Astrocyte (in vitro differentiated cells and primary cell): ENCODE measurements at regions not wholly inside any gene's neighbourhood (a gene's known extent, or its start where the extent isn't known, plus 50 kb on each side); places are given as distances from the start of the nearest gene placed in this dataset.
"Not testable (repeated sequence)": the region's sequence is repeated elsewhere in the genome, so short reads cannot be mapped to it uniquely, and the experiment has no call there.

ENCODE experiments used
- DNase-seq: peaks from one replicate; pipeline ENCODE4 v3.0.0-alpha.2; 2010; ENCODE audit warnings: low read depth
- FAIRE-seq: peaks from 2 replicates; lab custom pipeline; 2011; peaks lifted over from hg19 to GRCh38; lab: Jason Lieb, UNC
- H2AFZ ChIP-seq: 2 replicates; pipeline ENCODE4 v1.6.0; 2012; ENCODE audit warnings: low read depth, low read length, inconsistent platforms
- H3K27ac ChIP-seq: 2 replicates; pipeline ENCODE4 v1.5.1; 2011; ENCODE audit warnings: low read depth, low read length, inconsistent platforms
- H3K27me3 ChIP-seq: 2 replicates; pipeline ENCODE4 v1.6.0; 2011; ENCODE audit warnings: low read length, inconsistent platforms; ENCODE audit not compliant: insufficient read depth
- H3K36me3 ChIP-seq: 2 replicates; pipeline ENCODE4 v1.5.1; 2011; ENCODE audit warnings: low read length, inconsistent platforms; ENCODE audit not compliant: insufficient read depth
- H3K4me1 ChIP-seq: 2 replicates; pipeline ENCODE4 v1.5.1; 2011; ENCODE audit warnings: low read length, inconsistent platforms; ENCODE audit not compliant: insufficient read depth
- H3K4me2 ChIP-seq: 2 replicates; pipeline ENCODE4 v1.6.0; 2012; ENCODE audit warnings: low read length, inconsistent platforms
- H3K4me3 ChIP-seq: 2 replicates; pipeline ENCODE4 v1.5.1; 2011; ENCODE audit warnings: low read depth, mild to moderate bottlenecking, low read length, inconsistent platforms; ENCODE audit not compliant: insufficient read depth
- H3K79me2 ChIP-seq: 2 replicates; pipeline ENCODE4 v1.6.0; 2012; ENCODE audit warnings: mild to moderate bottlenecking, low read length, inconsistent platforms; ENCODE audit not compliant: insufficient read depth
- H3K9ac ChIP-seq: 2 replicates; pipeline ENCODE4 v1.6.0; 2012; ENCODE audit warnings: mild to moderate bottlenecking, low read length, inconsistent platforms
- H3K9me3 ChIP-seq: 2 replicates; pipeline ENCODE4 v1.5.1; 2012; ENCODE audit warnings: low read depth, mild to moderate bottlenecking, low read length, inconsistent platforms; ENCODE audit not compliant: insufficient read depth
- H4K20me1 ChIP-seq: 2 replicates; pipeline ENCODE4 v1.6.0; 2012; ENCODE audit warnings: low read length, inconsistent platforms; ENCODE audit not compliant: insufficient read depth
- H3K27ac Mint-ChIP-seq: one replicate; pipeline ENCODE4 v1.8.0; 2021; ENCODE audit warnings: mild to moderate bottlenecking, mixed read lengths; ENCODE audit not compliant: unreplicated experiment
- H3K27me3 Mint-ChIP-seq: one replicate; pipeline ENCODE4 v1.8.0; 2021; ENCODE audit warnings: low read depth, mixed read lengths; ENCODE audit not compliant: unreplicated experiment
- H3K36me3 Mint-ChIP-seq: one replicate; pipeline ENCODE4 v1.8.0; 2021; ENCODE audit warnings: low read depth, mixed read lengths; ENCODE audit not compliant: unreplicated experiment
- H3K4me1 Mint-ChIP-seq: one replicate; pipeline ENCODE4 v1.8.0; 2021; ENCODE audit warnings: low read depth, mixed read lengths; ENCODE audit not compliant: unreplicated experiment
- H3K4me3 Mint-ChIP-seq: one replicate; pipeline ENCODE4 v1.8.0; 2021; ENCODE audit warnings: mild to moderate bottlenecking, moderate library complexity, mixed read lengths; ENCODE audit not compliant: unreplicated experiment
- H3K9me3 Mint-ChIP-seq: one replicate; pipeline ENCODE4 v1.8.0; 2021; ENCODE audit warnings: mild to moderate bottlenecking, mixed read lengths; ENCODE audit not compliant: unreplicated experiment
- CTCF ChIP-seq: IDR thresholded peaks from 2 replicates; pipeline ENCODE4 v1.5.1; 2011; ENCODE audit warnings: low read depth, mild to moderate bottlenecking, inconsistent platforms, low read length, moderate library complexity; ENCODE audit not compliant: insufficient read depth
- EZH2 ChIP-seq: IDR thresholded peaks from 2 replicates; pipeline ENCODE4 v1.6.1; 2012; ENCODE audit warnings: mild to moderate bottlenecking, low read length, inconsistent platforms; ENCODE audit not compliant: insufficient read depth

- no peaks in the 10 kb centered on the region for H3K36me3 ChIP-seq
- H3K27me3 ChIP-seq, result no peaks in the 10 kb centered on the region
- no peak overlapping the region for H2AFZ ChIP-seq
- H4K20me1 ChIP-seq, result no peaks in the 10 kb centered on the region
- DNase-seq (no peak), FAIRE-seq (no peak)
- H3K27ac ChIP-seq, result no peak overlapping the region
- no peak overlapping the region for H3K27ac Mint-ChIP-seq
- no peak overlapping the region for H3K4me2 ChIP-seq
- H3K79me2 ChIP-seq, result no peaks in the 10 kb centered on the region
- TF ChIP-seq EZH2 (no peak), CTCF (no peak)
- no peaks in the 10 kb centered on the region for H3K4me1 Mint-ChIP-seq
- H3K4me3 Mint-ChIP-seq, result no peak overlapping the region
- no peak overlapping the region for H3K4me3 ChIP-seq
- no peaks in the 10 kb centered on the region for H3K36me3 Mint-ChIP-seq
- H3K9me3 Mint-ChIP-seq, result peaks cover 2% of the 10 kb centered on the region
- H3K27me3 Mint-ChIP-seq, result no peaks in the 10 kb centered on the region
- H3K4me1 ChIP-seq, result no peaks in the 10 kb centered on the region
- H3K9ac ChIP-seq, result no peak overlapping the region
- H3K9me3 ChIP-seq, result no peaks in the 10 kb centered on the region
These were observed 158.5 kb upstream of the ARSJ start for GRCh38 chr4:114137984-114138383.

GRCh38 chr4:114146947-114147618 lies 167.6 kb upstream of the ARSJ start:
- no peaks in the 10 kb centered on the region for H3K27me3 ChIP-seq
- no peaks in the 10 kb centered on the region for H3K79me2 ChIP-seq
- no peak overlapping the region for H3K9ac ChIP-seq
- Mint-ChIP-seq H3K9me3 (no peaks in the 10 kb centered on the region), H3K36me3 (no peaks in the 10 kb centered on the region), H3K4me1 (no peaks in the 10 kb centered on the region), H3K4me3 (no peak overlapping the region), H3K27me3 (no peaks in the 10 kb centered on the region), H3K27ac (no peak overlapping the region)
- H3K4me3 ChIP-seq, result no peak overlapping the region
- TF ChIP-seq CTCF, result no peak
- TF ChIP-seq EZH2, result no peak
- no peak overlapping the region for H3K27ac ChIP-seq
- FAIRE-seq, result no peak
- H4K20me1 ChIP-seq, result no peaks in the 10 kb centered on the region
- no peak for DNase-seq
- peak overlapping the region; percentile 34 for H2AFZ ChIP-seq
- H3K36me3 ChIP-seq, result no peaks in the 10 kb centered on the region
- H3K9me3 ChIP-seq, result no peaks in the 10 kb centered on the region
- H3K4me2 ChIP-seq, result no peak overlapping the region
- H3K4me1 ChIP-seq, result no peaks in the 10 kb centered on the region

- not testable (repeated sequence) for H4K20me1 ChIP-seq, H3K27ac Mint-ChIP-seq, H3K4me1 ChIP-seq, H3K4me1 Mint-ChIP-seq, H3K27me3 ChIP-seq, H3K9me3 ChIP-seq, H3K4me3 Mint-ChIP-seq, H3K9ac ChIP-seq, H2AFZ ChIP-seq, H3K9me3 Mint-ChIP-seq, H3K27me3 Mint-ChIP-seq, H3K36me3 ChIP-seq, H3K79me2 ChIP-seq, H3K4me3 ChIP-seq, H3K36me3 Mint-ChIP-seq, DNase-seq, FAIRE-seq, H3K4me2 ChIP-seq, H3K27ac ChIP-seq
These were observed 168.3 kb upstream of the ARSJ start for GRCh38 chr4:114147619-114148208.

GRCh38 chr4:114148372-114149070 lies 169.1 kb upstream of the ARSJ start:
- H3K4me1 Mint-ChIP-seq, H3K9ac ChIP-seq, H3K4me3 Mint-ChIP-seq, H3K27ac ChIP-seq, H3K79me2 ChIP-seq, H3K9me3 ChIP-seq, H3K27me3 ChIP-seq, H3K9me3 Mint-ChIP-seq, H2AFZ ChIP-seq, H3K4me3 ChIP-seq, H4K20me1 ChIP-seq, H3K27ac Mint-ChIP-seq, DNase-seq, FAIRE-seq, H3K4me1 ChIP-seq, H3K27me3 Mint-ChIP-seq, H3K36me3 Mint-ChIP-seq, H3K4me2 ChIP-seq, H3K36me3 ChIP-seq: not testable (repeated sequence)
